OCI-M1 (cell line): ENCODE measurements at regions not wholly inside any gene's neighbourhood (a gene's known extent, or its start where the extent isn't known, plus 50 kb on each side); places are given as distances from the start of the nearest gene placed in this dataset.

Source experiments
- DNase-seq: peaks from one replicate; lab custom pipeline; 2025; lab: John Stamatoyannopoulos, UW

GRCh38 chr10:131563411-131563810 lies 251.9 kb upstream of the TCERG1L start:
- DNase-seq = no peak

DNA sequence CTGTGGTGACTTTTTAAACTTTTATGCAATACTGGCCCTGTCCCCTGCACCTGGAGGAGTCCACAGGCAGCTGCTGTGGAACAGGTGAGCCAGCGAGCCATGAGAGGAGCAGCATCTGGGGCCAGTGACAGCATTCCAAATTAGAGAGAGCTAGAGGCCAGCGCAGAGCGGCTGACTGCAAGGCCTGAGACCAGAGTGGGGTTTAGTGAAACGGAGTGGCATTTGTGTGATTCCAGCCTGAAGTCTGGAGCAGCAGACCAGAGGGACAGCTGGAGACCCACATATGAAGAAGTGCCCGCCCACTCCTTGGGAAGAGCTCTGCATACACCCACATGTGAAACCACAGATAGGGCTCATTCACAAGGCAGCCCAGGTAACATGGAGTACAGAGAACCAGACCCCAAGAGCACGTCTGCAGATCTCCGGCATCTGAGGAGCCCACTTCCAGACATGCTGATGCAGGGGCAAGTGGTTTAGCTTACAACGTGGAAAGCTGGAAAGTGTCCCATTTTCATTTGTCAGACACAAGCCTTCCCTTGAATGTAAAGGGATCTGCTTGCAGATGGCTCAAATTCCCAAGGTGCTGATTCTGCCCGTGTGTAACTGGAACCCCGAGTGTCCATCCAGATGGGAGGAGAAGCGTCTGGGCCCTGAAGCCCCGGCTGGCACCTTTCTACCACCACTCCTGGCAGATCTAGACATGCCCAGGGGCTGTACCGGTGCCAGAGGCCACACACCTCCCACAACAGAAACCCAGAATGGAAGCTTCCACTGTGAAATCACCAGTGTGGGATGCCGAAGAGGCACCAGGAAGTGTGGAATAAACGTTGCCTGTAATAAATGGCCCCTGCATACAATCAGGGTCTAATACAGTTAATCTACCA lies 256.0 kb upstream of the TCERG1L start:
- DNase-seq = no peak

DNA sequence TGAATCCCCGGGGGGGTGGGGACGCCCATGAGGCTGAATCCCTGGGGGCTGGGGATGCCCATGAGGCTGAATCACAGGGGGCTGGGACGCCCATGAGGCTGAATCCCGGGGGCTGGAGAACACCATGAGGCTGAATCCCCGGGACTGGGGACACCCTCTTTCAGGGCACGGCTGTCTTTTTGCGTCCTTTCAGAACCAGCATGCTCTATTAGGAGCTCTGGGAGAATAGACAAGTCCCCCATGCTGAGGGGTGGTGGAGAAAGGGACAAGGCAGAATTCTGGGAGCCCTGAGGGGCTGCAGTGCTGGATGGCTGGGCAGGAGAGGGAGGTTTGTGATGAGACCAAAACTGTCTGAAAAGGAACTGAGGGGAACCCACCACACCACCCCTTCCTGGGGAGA lies 257.3 kb upstream of the TCERG1L start:
- DNase-seq = no peak

DNA sequence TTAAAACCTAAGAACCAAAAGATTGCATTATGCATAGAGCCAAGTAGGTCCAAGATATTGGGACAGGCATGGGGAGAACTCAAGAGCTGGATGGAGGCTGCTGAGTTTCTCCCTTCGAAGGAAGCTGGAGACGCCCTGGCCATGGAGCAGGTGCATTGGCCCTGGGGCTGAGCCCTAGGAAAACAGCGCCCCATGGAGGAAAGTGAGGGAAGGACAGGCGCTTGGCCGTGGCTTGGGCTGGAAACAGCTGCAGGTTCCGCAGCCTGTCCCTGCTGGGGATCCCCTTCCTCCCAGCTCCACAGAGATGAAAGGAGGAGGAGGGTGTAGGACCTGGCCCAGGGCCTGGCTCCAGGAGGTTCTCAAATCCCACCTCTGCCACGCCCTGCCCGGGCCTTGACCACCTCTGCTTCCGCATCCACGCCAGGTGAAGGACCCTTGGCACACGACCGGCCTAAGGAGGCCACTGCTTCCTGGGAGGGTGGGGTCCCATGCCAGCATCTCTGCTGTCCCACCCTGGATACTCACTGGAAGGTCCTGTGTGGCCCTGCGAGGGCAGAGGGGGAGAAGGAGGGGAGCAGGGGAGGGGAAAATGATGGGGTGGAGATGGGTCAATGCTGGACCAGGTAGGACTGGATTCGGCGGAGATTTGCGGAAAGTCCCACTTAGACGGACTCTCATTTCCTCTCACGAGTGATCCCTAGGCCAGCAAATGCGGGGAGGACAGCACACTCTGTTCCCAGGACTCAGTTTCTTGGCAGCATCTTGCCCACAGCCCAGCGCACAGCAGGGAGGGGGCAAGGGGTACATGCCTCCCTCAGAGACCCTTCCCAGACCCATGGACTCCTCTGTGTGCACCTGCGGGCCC lies 258.6 kb upstream of the TCERG1L start:
- peak; percentile 2 for DNase-seq

- no peak for DNase-seq
Measured at GRCh38 chr10:131570716-131571307, 259.3 kb upstream of the TCERG1L start.

DNA sequence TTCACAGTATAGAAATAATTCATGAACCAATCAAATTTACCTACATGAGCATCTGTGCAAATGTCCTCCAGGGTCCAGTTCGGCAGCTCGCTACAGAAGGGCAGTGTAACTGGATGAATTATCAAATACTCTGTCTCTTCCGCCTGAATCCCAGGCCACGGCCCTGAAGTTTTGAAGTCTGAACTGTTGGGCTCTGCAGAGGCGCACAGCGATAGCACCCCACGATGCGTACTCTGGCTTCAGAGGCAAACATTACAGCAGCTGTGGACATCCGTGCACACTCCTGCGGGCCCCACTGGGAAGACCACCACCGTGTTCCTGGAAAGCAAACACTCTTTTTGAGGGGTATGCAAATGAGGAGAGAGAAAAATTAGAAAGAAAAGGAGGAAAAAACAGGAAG lies 259.8 kb upstream of the TCERG1L start:
- DNase-seq = no peak

- DNase-seq = no peak
Measured at GRCh38 chr10:131571865-131572264, 260.3 kb upstream of the TCERG1L start.

DNA sequence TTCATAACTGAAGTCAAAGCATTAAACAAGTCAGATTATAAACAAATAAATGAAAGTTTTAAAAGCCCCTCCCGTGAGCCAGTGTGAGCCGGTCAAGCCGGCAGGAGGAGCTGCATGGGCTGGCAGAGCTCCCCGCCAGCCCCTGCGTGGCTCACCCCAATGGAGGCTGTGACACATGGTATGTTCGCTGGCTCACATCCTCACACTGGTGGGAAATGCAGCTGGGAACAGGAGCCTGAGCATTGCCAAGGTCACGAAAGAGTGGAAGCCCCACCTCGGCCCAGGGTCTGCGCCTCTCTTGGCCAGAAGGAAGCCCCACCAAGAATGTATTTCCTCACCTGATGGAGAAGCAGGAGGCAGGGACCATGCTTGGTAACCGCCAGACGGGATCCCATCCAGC lies 261.7 kb upstream of the TCERG1L start:
- no peak for DNase-seq

DNA sequence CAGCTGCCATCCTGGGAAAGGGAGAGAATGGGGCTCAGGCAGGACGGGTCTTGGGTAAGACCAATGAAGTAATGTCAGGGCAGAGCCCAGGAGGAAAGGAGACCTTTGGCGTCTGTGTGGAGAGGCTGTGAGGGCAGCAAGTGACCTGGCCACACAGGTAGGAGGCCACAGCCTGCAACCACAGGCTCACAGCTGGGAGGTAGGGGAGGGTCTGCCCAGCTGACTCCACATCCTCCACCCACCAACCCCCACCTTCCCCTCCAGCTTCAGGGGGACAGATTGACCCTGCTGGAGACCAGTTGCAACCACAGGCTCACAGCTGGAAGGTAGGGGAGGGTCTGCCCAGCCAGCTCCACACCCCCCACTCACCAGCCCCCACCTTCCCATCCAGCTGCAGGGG lies 262.2 kb upstream of the TCERG1L start:
- no peak for DNase-seq

DNA sequence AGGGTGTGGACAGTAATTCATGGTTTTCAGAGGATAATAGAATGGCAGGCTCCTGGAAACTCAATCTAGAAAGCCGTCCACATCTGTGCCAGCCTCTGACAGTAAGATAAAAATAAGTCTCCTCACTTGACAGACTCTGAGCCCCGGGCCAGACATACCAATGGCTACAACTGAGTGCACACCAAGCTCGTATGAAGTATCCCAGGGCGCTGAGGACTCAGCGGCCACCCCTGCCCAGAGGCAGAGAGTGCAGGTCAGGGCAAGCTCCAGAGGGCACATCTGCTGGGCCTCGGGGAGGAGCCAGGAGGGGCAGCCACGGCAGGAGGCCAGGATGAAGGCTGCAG lies 262.8 kb upstream of the TCERG1L start:
- DNase-seq = no peak

- DNase-seq = no peak
Measured at GRCh38 chr10:131574707-131575430, 263.3 kb upstream of the TCERG1L start.

GRCh38 chr10:131575877-131576276 lies 264.4 kb upstream of the TCERG1L start:
- no peak for DNase-seq

DNA sequence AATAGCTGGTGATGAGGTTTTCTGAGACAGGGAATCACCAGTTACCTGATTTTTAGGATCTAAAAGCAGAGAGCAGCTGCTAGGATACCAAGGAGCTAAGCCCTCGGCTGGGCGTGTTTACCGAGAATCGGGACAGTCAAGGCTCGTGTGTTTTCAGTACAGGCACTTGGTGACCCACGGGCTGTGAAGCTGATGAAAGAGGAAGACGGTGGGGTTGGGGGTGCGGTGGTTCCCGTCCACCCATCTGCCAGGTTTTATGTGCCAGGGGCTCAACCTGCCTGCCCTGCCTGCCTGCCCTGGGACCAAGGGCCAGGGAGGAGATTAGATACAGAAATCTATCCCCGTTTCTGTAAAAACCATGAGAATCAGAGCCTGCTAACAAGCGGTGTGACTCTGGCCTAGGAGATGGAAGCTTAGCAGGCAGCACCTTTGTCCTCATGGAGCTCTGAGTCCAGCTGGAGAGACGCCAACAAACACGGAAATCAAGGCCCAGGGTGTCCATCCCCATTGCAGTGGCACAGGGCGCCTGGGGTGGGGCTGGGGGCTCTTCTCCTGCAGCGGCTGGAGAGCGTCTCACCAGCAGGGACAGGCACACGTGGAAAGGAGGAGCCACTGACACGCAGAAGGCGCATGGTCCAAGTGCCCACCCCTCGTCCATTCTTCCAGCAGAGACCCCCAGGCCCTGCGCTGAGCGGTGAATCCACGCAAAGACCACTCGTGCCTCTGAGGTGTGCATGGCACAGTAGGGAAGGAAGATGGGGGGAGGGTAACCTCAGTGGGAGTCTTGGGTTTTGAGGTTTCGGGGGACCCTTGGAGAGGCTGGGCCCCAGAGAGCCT lies 265.0 kb upstream of the TCERG1L start:
- no peak for DNase-seq

- DNase-seq = no peak
Measured at GRCh38 chr10:131577178-131577555, 265.6 kb upstream of the TCERG1L start.

- DNase-seq = no peak
Measured at GRCh38 chr10:131577786-131578471, 266.4 kb upstream of the TCERG1L start.

- no peak for DNase-seq
Measured at GRCh38 chr10:131578472-131578970, 267.0 kb upstream of the TCERG1L start.

DNA sequence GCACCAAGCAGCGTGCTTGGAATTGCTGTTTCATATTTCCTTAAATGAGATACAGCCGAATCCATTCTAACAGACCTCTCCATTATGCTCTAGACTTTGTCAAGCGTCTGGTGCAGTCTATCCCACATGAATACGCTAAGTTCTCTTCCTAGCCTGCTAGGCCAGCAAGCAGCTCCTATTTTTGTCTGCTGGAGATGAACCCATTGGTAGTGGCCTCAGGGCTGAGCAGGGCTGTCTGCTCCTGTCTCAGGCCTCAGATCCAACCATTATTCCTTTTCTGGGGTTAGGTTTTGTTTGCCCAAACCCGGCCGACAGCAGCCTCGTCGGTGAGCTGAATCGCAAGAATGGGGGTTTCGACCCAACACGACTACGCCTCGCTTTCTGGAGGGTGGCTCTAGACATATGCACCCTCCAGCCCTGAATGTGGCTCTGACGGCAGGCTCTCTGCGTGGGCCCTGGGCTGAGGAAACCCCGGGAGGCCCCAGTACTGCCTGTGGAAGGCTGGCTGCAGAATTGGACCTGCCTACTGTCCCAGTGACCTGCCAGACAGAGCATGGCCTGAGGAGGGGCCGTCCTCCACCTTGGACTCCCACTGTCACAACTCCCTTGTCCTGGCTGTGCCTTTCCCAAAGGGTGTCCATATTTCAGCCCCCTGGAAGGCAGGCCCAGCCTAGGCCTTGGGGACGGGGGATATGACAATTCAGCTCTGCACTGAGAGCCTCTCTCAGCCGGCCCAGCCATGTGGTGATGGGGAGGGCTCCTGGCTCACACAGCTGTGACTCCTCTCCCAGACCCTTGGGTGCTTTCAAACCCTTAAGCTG lies 267.9 kb upstream of the TCERG1L start:
- DNase-seq = no peak

GRCh38 chr10:131580076-131580652 lies 268.6 kb upstream of the TCERG1L start:
- no peak for DNase-seq

DNA sequence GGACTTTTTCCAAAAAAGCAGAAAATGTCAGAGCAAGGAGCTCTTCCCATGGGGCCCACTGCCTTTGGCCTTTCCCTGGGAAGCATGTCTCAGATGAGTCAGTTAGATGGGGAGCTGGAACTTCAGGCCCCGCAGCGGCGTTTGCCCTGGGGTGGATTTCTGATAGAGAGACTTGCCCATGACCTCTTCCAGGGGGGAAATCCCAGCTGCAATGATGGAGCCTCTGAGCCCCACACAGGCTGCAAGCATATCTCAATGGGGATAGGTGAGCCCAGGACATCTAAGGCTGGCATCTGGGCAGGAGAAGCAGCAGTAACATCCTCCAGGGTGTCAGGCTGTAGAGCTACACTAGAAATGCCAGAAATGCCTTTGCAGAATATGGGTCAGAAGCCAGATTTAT lies 269.2 kb upstream of the TCERG1L start:
- DNase-seq = no peak
